Panc1 (cell line): ENCODE measurements at regions not wholly inside any gene's neighbourhood (a gene's known extent, or its start where the extent isn't known, plus 50 kb on each side); places are given as distances from the start of the nearest gene placed in this dataset.

Source experiments
- ATAC-seq: fragments of 200-7000 bp; cut with Tn5 transposase; 2 replicates; pipeline ENCODE4 v1.9.1; 2020; ENCODE audit warnings: mild to moderate bottlenecking, moderate library complexity
- BruUV-seq: library from RNA; stranded (reverse); fragments of 400-500 nt; replicated peaks from 2 replicates; lab custom pipeline; 2021; lab: Mats Ljungman, UMichigan
- CTCF ChIA-PET: fragments of 300-600 bp; sonication (Branson Sonifier 250); formaldehyde crosslinking; loops from one replicate; lab custom pipeline; 2022; ENCODE audit warnings: antibody characterized with exemption; lab: Charles Lee
- POLR2A ChIA-PET: fragments of 300-600 bp; sonication (Branson Sonifier 250); formaldehyde crosslinking; loops from one replicate; lab custom pipeline; 2022; ENCODE audit warnings: antibody characterized with exemption; lab: Charles Lee
- DNase-seq: peaks from one replicate; pipeline ENCODE4 v3.0.0-alpha.2; 2010; ENCODE audit warnings: low read depth, low spot score
- H3K27ac ChIP-seq: 2 replicates; pipeline ENCODE4 v1.5.1; 2011; ENCODE audit warnings: mild to moderate bottlenecking, low read length, inconsistent platforms
- H3K27me3 ChIP-seq: fragments of 200-500 bp; sonication (Bioruptor generic); 2 replicates; pipeline ENCODE4 v1.6.0; 2014; ENCODE audit warnings: low read length, inconsistent platforms; ENCODE audit not compliant: control insufficient read depth, insufficient read depth
- H3K36me3 ChIP-seq: fragments of 200-500 bp; sonication (Bioruptor generic); 2 replicates; pipeline ENCODE4 v1.5.1; 2014; ENCODE audit warnings: inconsistent platforms, mild to moderate bottlenecking, low read length, moderate library complexity; ENCODE audit not compliant: control insufficient read depth, insufficient read depth
- H3K4me1 ChIP-seq: 2 replicates; pipeline ENCODE4 v1.5.1; 2011; ENCODE audit warnings: inconsistent platforms, mild to moderate bottlenecking, low read length, moderate library complexity; ENCODE audit not compliant: control insufficient read depth, insufficient read depth
- H3K4me3 ChIP-seq, 2 experiments: 2 replicates each; pipeline ENCODE4 v1.5.1; 2011 to 2012; ENCODE audit warnings: low read depth in 2 of 2, low read length in 2 of 2, mild to moderate bottlenecking in 2 of 2, inconsistent platforms in 1 of 2, moderate library complexity in 1 of 2
- H3K9me3 ChIP-seq: fragments of 200-500 bp; sonication (Bioruptor generic); 2 replicates; pipeline ENCODE4 v1.5.1; 2014; ENCODE audit warnings: low read depth, mild to moderate bottlenecking, inconsistent platforms, low read length, moderate library complexity; ENCODE audit not compliant: control insufficient read depth, insufficient read depth
- CTCF ChIP-seq: fragments of 450-650 bp; IDR thresholded peaks from 2 replicates; pipeline ENCODE4 v1.5.1; 2017; ENCODE audit warnings: mild to moderate bottlenecking
- POLR2AphosphoS5 ChIP-seq: IDR thresholded peaks from 2 replicates; pipeline ENCODE4 v1.6.1; 2012; ENCODE audit warnings: mild to moderate bottlenecking, low read depth, low read length, moderate library complexity
- REST ChIP-seq, 2 experiments: IDR thresholded peaks; 2 replicates each; pipeline ENCODE4 v1.6.1; 2011 to 2012; ENCODE audit warnings: low read depth in 2 of 2, control low read depth in 1 of 2, low read length in 1 of 2, mild to moderate bottlenecking in 1 of 2, moderate library complexity in 1 of 2; ENCODE audit not compliant: insufficient read depth in 1 of 2
- SIN3A ChIP-seq: IDR thresholded peaks from 2 replicates; pipeline ENCODE4 v1.6.1; 2012; ENCODE audit warnings: low read depth, mild to moderate bottlenecking, low read length, moderate library complexity, borderline replicate concordance; ENCODE audit not compliant: insufficient read depth
- TCF7L2 ChIP-seq: IDR thresholded peaks from 2 replicates; pipeline ENCODE4 v1.6.1; 2011; ENCODE audit warnings: mild to moderate bottlenecking, low read depth, low read length, inconsistent platforms
- in situ Hi-C: cut with HindIII; loops from 2 replicates; pipeline ENCODE4 v1.10.0; 2016; ENCODE audit warnings: low sequenced_read_pairs, low pct_unique_long_range_greater_than_20kb
- intact Hi-C: fragments of 100-400 bp; cut with micrococcal nuclease; formaldehyde crosslinking; loops from one replicate; pipeline ENCODE4 v1.10.0; 2022; ENCODE audit not compliant: unreplicated experiment

GRCh38 chr3:99549957-99550603 lies 88.3 kb upstream of the COL8A1 start:
- no TSS peak for BruUV-seq
- TF ChIP-seq REST (IDR thresholded peaks at IDR 0.05; ENCODE audit: insufficient read depth in 1 of 2, low read depth in 2 of 2, low read length in 1 of 2) (no peak), POLR2AphosphoS5 (no peak), CTCF (no peak), TCF7L2 (no peak), SIN3A (no peak)
- Histone ChIP-seq H3K9me3 (no peaks in the 10 kb centered on the region), H3K4me1 (no peaks in the 10 kb centered on the region), H3K27me3 (no peaks in the 10 kb centered on the region), H3K36me3 (no peaks in the 10 kb centered on the region), H3K4me3 (no peak overlapping the region), H3K27ac (no peak overlapping the region)
- CTCF ChIA-PET = no interaction called here
- in situ Hi-C loops (no loop called here), intact Hi-C loops (no loop called here)
- no peak for DNase-seq
- POLR2A ChIA-PET = no interaction called here
- no peak for ATAC-seq

- CTCF ChIA-PET = no interaction called here
- no peaks in the 10 kb centered on the region for H3K27me3 ChIP-seq
- TF ChIP-seq SIN3A (no peak), CTCF (no peak), REST (IDR thresholded peaks at IDR 0.05; ENCODE audit: insufficient read depth in 1 of 2, low read depth in 2 of 2, low read length in 1 of 2) (no peak), POLR2AphosphoS5 (no peak), TCF7L2 (no peak)
- no peak overlapping the region for H3K27ac ChIP-seq
- no peaks in the 10 kb centered on the region for H3K9me3 ChIP-seq
- POLR2A ChIA-PET = no interaction called here
- DNase-seq = no peak
- in situ Hi-C loops (no loop called here), intact Hi-C loops (no loop called here)
- H3K4me1 ChIP-seq = no peaks in the 10 kb centered on the region
- BruUV-seq = no TSS peak
- ATAC-seq = no peak
- no peaks in the 10 kb centered on the region for H3K36me3 ChIP-seq
- H3K4me3 ChIP-seq = no peak overlapping the region
These were observed 89.2 kb upstream of the COL8A1 start for GRCh38 chr3:99549220-99549619.
